GM21423 (cell line): ENCODE measurements at regions not wholly inside any gene's neighbourhood (a gene's known extent, or its start where the extent isn't known, plus 50 kb on each side); places are given as distances from the start of the nearest gene placed in this dataset.

ENCODE experiments used
- ATAC-seq: cut with Tn5 transposase; IDR thresholded peaks from one replicate; pipeline ENCODE4 v1.9.1; 2021; ENCODE audit warnings: mild to moderate bottlenecking, moderate library complexity; ENCODE audit not compliant: unreplicated experiment

DNA sequence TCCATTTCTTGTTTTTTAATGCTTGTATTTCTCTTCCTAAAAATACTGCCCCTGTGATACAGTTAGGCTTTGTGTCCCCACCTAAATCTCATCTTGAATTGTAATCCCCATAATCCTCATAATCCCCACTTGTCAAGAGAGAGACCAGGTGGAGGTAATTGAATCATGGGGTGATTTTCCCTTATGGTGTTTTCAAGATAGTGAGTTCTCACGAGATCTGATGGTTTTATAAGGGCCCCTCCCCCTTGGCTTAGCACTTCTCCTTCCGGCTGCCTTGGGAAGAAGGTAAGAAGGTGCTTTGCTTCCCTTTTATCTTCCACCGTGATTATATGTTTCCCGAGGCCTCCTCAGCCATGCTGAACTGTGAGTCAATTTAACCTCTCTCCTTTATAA lies 227.4 kb downstream of the MAN2A1 start:
- no peak for ATAC-seq

DNA sequence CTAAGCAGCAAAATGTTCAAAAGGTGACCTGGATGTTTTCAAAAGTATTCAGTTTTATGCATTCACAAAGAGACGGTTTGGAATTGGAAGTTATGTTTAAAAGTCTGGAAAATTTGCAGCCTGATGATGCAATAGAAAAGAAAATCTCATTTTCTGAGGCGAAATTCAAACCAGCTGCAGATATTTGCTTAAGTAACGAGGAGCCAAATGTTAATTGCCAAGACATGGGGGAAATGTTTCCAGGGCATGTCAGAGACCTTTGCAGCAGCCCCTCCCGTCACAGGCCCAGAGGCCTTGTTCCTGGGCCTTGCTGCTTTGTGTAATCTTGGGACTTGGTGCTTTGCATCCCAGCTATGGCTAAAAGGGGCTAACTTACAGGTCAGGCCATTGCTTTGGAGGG lies 228.2 kb downstream of the MAN2A1 start:
- ATAC-seq, result no peak

DNA sequence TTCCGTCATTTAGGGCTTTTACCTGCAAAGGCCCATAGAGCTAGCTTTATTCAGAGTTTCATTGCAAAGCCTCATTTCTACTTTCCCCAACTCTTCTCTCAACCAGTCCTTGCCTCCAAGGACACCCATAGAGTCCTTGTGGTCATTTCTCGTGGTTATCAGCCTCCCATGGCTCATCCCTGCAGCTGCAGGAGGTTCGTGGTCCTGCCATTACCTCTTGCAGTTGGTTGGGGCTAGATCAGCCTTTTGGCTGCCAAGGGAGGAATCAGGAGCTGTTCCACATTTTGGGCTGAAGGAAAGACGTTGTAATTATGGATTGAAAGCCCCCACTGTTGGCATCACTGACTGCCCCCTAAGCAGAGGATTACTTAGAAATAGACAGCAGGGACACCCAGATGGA lies 231.0 kb downstream of the MAN2A1 start:
- no peak for ATAC-seq

DNA sequence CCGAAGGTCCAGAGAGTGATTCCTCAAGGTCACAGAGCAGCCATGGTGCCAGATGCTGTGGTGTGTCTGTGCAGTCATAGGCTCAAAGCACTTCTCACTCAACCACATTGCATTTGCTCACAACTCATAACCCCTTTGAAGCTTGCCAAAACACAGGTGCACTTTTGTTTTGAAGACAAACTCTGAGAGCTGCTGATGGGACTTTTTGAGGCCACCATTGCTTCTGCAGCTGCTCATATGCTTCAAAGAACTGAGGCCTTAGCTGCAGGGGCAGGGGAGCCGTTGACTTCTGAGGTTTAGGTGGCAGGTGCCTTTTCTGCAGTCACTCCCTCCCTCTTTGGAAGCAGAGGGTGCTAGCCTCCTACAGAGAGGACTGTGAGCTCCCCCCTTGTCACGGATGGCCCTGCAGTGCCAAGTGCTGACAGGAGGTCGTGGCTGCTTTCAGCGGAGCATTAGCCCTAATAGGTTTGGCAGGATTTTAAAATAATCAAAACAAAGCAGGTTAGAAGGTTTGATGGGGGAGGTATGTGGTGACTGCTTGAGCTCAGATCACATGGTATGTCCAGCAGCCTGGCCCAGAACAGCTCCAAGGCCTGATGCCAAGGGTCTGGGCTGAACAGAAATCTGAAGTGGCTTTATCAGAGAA lies 232.1 kb downstream of the MAN2A1 start:
- ATAC-seq, result no peak

DNA sequence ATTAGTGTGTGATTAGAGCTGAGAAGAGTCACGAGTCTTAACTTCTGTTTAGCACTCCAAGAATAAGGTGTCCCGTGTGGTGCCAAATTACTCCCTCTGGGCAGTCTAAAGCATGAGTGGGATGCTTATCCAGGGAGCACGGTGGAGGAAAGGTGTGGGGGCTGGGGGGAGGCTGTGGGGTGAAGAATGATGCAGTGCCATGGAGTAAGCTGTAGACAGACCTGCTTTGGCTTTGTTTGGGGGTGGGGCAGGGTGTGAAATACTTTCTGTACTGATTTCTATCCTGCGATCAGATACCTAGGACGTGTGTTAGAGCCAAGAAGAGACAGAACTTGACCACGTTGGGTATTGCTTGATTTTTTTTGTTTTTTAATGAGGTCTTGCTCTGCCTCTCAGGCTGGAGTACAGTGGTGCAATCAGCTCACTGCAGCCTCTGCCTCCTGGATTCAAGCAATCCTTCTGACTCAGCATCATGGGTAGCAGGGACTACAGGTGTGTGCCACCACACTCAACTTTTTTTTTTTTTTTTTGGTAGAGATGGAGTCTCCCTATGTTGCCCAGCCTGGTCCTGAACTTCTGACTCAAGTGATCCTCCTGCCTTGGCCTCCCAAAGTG lies 232.8 kb downstream of the MAN2A1 start:
- no peak for ATAC-seq

DNA sequence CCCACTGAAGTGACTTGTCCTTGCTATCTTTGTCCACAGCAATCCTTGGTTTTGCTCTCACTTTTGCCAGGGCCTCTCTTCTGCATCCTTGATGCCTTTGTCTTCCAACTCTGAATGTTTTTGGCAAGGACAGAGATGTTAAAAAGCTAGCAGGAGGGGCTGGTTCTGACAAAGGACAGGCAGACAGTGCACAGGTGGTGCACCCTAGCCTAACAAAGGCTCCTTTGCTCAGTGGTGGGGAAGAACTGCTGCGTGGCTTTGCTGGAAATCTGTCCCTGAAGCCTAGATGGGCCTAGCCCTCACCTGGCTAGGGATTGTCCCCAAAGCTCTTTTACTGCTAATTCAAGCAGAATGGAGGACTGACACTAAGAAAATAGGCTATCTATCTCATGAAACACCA lies 233.5 kb downstream of the MAN2A1 start:
- no peak for ATAC-seq

DNA sequence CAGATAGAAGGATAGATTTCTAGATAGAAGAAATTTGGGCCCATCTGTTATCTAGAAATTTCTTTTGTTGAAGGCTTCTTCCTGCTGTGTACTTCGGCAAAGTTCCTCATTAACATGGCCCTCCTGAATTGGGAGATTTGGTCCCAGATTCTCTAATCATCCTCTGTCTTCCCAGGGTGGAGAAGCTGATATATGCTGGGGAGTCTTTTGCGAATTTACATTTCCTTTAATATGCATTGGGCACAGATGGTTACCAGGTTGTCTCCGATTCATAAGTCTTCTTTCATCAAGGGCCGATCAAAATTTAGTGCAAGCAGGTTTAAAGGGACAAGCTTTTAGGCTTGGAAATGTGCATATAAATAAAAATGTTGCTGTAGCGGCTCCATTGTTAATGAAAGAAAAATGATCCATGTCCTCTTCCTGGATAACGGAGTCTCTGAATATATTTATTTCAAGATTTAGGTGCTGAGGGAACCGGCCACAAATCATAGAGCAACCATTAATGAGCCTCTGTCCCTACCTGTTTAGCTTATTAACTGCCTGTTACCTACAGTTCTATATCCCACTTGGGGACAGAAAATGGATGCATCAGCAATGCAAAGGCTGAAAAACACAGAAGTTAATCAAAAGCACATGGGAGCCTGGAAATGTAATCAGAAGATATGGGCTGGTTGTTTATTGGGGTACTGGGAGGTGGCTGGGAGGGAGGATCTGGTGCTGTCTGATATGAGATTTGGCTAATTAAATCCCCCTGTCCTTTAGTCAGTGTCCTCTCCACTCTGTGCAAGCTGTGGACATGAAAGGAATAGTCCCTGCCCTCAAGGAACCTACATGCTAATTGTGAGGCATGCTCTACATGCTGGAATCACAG lies 234.7 kb downstream of the MAN2A1 start:
- ATAC-seq, result no peak

DNA sequence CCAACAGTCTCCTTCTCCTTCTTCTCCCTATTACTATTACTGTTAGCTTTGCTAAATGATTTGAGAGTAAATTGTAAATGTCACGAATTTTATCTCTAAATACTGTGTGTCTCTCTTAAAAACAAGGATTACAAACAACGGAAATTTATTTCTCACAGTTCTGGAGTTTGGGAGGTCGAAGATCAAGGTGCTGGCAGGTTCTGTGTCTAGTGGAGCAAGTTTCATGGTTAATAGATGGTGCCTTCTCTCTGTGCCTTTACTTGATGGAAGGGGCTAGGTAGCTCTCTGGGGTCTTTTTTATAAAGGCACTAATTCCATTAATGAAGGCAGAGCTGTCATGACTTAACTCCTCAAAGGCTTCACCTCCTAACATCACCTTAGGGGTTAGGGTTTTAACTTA lies 237.9 kb downstream of the MAN2A1 start:
- no peak for ATAC-seq

DNA sequence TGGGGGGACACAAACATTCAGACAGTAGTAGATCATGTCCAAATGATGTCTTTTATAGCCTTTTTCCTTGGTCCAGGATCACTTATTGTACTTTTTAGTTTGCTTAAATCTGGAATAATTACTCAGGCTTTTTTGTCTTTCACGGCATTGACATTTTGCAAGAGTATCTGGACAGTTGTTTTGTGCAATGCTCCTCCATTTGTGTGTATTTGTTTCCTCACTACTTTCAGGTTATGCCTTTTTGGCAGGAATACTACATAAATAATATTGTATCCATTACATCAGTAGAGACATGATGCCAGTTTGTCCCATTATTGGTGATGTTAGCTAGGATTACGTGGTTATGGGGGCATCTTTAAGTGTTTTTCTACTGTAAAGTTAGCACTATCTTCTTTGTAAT lies 238.3 kb downstream of the MAN2A1 start:
- ATAC-seq, result no peak

DNA sequence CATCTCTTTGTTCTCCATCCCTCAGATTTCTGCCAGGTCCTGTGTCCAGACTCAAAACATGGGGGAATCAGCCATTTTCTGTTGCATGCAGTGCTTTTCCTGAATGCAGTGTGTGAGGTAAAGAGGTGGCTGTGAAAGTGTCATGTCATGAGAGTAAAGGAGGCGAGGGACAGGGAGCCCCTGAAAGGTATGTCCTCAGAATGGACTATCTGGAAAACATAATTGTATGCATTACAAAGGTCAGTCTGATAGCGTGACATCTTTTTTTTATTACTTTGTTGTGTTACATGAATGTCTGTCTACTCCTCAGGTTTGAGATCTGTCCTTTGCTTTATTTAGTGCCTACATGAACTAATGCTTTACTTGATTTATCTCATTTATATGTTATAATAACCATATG lies 239.1 kb downstream of the MAN2A1 start:
- no peak for ATAC-seq

DNA sequence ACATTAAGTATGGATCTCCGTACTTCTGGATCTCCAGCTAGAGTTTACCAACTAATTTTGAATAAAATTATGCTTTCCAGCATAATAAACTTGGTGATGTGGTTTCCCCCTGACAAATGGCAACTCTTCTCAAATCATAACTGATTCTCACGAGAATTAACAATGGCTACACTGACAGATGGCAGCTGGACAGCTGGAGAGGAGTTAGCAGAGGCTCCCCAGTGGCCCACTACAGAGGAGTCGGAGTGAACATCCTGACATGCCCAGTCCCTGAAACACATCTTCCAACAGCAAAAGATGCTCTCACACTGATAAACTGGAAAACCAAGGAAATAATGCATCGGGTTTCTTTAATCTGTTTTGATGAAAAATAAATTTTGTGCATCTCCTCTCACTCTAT lies 239.6 kb downstream of the MAN2A1 start:
- ATAC-seq, result no peak

DNA sequence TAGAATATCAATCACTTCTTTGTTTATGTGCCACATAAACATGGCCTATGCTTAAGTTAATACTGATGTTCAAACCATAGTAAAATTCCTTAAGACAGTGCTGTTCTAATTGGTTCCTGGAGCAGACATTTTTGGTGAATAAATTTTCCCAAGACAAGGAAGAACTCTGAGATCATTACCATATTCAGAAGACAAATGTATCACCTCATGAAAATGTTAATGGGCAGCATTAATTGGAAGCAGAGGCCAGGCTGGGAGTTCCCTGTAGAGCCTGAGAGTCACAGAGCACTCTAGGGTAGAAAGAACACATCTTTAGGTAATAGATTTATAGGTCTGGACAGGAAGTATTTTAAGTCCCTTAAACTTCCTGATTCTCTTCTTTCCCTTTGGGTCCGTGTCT lies 240.2 kb downstream of the MAN2A1 start:
- ATAC-seq, result no peak

DNA sequence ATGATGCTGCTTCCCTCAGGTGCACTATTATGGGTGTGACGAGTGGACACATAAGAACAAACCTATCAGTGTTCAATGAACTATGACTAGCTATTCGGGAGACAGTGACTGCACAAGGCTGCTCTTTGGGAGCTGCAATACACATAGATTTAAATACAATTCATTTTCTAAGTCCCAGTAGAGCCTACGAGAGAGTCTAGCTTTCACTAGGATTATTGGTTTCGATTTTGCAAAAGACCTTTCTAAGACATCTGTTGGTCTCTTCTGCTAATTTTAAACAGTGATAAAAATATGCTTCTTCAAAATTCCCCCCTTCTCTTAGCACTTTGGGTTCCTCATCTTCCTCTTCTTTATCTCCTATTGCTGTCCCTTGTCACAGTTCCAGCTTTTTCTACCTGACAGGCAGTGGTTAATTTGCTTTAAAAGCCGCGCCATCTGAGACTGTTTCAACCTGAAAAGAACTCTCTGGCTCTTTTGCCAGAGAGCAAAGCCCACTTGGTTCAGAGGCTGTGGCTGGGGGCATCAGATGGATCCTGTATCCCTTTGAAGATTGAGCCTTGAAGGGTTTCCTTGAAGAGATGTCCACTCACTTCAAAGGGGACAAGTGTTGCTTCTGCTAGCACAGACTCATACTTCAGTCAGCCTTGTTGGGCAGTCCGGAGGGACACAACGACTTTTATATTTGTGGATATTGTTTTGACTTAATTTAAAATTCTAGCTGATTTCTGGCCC lies 241.5 kb downstream of the MAN2A1 start:
- ATAC-seq, result no peak

DNA sequence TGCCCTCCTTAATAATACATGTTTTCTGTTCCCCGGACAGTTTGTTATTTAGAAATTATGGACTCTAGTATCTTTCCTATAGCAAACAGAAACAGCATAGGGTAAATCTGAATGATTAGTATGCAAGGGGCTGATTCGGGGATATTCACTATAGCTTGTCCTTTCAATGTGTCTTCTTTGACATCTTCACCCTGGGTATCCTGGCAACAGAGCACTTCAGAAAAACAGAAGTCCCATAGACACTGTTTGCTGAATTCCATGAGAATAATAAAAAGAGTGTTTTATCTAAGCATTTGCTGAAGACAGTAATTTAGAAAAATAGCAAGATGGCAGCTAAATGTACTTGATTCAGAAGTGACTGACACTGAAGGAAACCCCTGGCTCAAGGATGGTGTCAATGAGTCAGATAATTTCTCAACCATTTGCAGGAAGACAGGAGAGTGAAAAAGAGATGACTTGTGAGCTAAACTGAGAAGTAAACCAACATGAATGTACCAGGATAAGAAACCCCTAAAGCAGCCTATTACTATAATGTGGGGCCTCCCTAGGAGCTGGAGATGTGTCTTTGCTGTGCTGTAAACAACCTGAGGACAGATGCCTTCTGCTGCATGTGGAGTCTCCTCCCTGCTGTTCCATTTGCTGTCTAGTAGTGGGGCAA lies 246.2 kb downstream of the MAN2A1 start:
- ATAC-seq, result no peak

DNA sequence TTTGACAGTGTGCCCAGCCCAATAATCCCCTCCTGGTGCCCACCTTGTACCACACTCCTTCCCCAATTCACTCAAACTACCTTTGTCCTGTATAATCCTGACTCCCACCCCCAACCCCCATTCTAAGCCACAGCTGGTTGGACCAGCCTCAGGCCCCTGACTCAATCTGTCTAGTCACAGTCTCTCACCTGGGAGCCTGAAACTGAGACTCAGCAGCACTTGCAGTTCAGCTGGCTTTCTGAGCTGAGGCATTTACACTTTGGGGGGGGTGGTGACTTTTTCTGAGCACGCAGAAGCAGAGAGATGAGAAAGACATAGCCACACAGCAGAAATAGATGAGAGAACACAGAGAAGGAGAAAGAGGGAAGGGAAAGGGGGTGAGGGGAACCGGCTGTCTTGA lies 247.3 kb downstream of the MAN2A1 start:
- ATAC-seq, result peak; percentile 76

DNA sequence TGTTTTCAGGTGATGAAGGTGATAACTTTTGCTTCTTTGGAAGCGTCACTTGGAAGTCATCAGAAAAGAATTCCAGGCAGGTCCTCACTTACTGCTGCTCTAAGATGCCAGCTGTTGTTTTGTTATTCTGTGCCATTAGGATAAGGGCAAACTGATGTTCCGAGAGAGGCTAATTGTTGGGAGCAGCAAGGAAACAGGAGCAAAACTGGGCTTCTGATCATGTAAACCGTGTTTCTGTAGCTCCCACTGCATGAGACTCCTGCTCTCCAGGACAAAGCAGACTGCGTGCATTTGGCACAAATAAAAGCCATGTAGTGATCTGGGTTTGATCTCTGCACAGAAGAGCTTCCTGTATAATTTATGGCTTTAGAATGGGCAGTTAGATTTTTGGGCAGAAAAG lies 248.2 kb downstream of the MAN2A1 start:
- no peak for ATAC-seq

DNA sequence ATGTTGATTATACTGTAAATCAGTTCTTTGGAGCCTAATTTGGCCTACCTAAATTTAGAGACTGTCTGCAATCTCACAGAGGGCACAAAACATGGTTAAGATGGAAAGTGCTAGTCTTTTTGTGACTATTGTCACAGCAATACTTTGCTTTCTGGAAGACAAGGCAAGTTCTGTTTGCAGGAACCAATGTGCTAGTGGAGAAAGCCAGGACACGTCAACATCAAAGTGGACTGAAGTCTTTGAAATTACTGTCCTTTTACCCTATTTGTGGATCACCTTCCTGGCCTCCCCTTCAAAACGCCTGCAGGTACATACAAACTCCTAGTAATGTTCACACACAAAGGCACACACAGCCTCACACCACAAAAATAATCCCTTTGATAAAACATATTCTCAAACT lies 248.7 kb downstream of the MAN2A1 start:
- no peak for ATAC-seq

DNA sequence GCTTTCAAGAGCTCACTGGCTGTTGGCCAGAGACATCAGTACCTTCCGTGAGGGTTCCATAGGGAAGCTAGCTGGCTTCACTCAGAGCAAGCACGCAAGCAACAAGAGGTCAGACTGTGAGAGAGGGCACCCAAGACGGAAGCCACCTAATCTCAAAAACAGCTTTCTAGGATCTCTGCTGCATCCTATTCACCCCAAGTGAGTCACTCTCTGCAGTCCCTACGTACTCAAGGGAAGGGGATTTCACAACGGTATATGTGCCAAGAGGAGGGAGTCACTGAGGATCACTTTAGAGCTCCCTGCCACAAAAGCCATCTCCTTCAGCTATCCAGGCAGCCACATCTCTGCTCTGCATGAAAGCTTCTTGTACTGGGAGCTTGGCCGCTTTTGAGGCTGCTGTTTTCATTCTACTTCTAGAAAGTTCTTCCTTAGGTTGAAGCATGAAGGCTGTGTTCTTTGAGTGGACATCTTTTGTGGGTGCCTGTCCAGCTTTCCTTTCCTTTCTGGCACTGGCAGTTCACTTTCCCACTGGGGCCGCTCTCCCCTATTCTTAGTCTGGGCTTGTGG lies 249.5 kb downstream of the MAN2A1 start:
- ATAC-seq, result no peak

DNA sequence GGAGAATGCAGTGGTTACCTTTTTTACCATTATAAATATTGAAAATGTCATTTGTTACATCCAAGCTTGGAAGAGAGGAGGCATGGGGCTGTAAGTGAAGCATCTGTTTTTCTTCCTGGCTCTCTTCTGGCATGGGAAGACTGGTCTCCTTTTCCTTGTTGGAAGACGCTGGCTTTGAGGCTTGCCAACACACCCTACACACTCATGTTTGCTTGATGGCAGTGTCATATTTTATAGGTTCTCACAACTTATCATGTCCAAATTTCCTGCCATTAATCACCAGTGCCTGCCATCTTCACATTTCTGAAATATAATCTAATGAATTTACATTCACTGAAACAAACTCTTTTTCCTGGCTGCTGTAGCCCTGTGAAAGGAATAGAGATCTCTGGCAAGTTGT lies 252.9 kb downstream of the MAN2A1 start:
- no peak for ATAC-seq

DNA sequence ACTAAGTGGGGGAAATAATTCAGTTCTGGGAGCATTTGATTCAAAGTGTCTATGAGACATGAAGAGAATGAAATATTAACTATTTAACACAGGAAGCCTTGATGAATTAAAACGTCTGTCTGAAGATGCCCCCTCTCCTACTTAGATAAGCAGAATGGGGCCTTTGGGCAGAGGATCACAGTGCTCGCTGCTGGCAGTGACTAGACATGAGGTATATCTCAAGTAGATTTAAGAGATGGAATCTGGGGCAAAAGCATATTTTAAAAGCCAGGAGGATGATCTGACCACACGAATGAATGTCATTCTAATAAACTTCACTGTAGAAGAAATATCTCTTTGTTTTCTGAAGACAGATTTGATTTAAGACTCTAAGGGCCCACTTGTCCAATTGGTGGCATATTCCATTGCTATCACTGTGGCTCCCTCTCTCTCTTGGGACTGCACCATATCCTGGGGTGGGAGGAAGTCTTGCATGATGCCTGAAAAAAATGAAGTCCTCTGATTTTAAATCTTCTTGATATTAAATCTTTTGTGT lies 254.0 kb downstream of the MAN2A1 start:
- no peak for ATAC-seq
